Nephron (organoid): ENCODE measurements at regions not wholly inside any gene's neighbourhood (a gene's known extent, or its start where the extent isn't known, plus 50 kb on each side); places are given as distances from the start of the nearest gene placed in this dataset.
A peak's percentile ranks its signal among the peaks of the same experiment; 100 is the strongest.

Experiments used
- H3K27ac Mint-ChIP-seq, 3 experiments: 2 replicates each; pipeline ENCODE4 v1.8.0; 2020; ENCODE audit warnings: mixed read lengths in 3 of 3, mild to moderate bottlenecking in 2 of 3, moderate library complexity in 1 of 3
- H3K27me3 Mint-ChIP-seq: 2 replicates; pipeline ENCODE4 v1.8.0; 2021; ENCODE audit warnings: low read depth, mild to moderate bottlenecking, moderate library complexity, mixed read lengths
- H3K36me3 Mint-ChIP-seq: 2 replicates; pipeline ENCODE4 v1.8.0; 2020; ENCODE audit warnings: low read depth, mixed read lengths
- H3K4me1 Mint-ChIP-seq: 2 replicates; pipeline ENCODE4 v1.8.0; 2020; ENCODE audit warnings: mixed read lengths
- H3K4me3 Mint-ChIP-seq, 3 experiments: 2 replicates each; pipeline ENCODE4 v1.8.0; 2020; ENCODE audit warnings: mild to moderate bottlenecking in 3 of 3, mixed read lengths in 3 of 3, moderate library complexity in 2 of 3
- H3K9me3 Mint-ChIP-seq: 2 replicates; pipeline ENCODE4 v1.8.0; 2020; ENCODE audit warnings: mixed read lengths
- TF ChIP-seq, protein P1 (sequence below), 3 experiments: fragments of 200-600 bp; sonication (generic); IDR thresholded peaks; one replicate each; pipeline ENCODE4 v1.5.0; 2021; ENCODE audit warnings: antibody characterized with exemption in 3 of 3; ENCODE audit not compliant: unreplicated experiment in 3 of 3

DNA sequence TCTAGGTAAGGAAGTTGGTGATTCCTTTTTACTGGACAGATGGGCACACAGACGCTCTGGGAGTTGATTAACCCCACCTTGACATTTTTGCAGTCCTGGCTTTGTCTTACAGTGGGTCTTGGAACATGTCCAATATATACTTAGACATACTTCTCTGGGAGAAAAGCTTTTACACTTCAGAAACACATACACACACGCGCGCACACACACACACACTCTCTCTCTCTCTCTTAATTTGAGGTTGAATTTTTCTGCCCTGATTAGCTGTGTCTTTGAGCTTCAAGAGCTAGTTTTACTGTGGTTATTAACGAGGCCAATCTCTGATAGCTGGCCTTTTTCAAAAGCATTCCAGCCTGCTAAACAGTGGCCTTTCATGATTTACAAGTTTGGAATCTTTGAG is 215.0 kb downstream of the MYCN start:
- peaks cover 6% of the 10 kb centered on the region for H3K27me3 Mint-ChIP-seq
- peak overlapping the region in 2 of 3 experiments; percentile 1 to 2 for H3K27ac Mint-ChIP-seq
- H3K36me3 Mint-ChIP-seq, result no peaks in the 10 kb centered on the region
- H3K9me3 Mint-ChIP-seq, result no peaks in the 10 kb centered on the region
- no peak overlapping the region for H3K4me3 Mint-ChIP-seq
- H3K4me1 Mint-ChIP-seq, result peaks cover 5% of the 10 kb centered on the region
- TF ChIP-seq, protein P1, sequence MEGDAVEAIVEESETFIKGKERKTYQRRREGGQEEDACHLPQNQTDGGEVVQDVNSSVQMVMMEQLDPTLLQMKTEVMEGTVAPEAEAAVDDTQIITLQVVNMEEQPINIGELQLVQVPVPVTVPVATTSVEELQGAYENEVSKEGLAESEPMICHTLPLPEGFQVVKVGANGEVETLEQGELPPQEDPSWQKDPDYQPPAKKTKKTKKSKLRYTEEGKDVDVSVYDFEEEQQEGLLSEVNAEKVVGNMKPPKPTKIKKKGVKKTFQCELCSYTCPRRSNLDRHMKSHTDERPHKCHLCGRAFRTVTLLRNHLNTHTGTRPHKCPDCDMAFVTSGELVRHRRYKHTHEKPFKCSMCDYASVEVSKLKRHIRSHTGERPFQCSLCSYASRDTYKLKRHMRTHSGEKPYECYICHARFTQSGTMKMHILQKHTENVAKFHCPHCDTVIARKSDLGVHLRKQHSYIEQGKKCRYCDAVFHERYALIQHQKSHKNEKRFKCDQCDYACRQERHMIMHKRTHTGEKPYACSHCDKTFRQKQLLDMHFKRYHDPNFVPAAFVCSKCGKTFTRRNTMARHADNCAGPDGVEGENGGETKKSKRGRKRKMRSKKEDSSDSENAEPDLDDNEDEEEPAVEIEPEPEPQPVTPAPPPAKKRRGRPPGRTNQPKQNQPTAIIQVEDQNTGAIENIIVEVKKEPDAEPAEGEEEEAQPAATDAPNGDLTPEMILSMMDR (IDR thresholded peaks at IDR 0.05; ENCODE audit: unreplicated experiment in 3 of 3), result no peak

DNA sequence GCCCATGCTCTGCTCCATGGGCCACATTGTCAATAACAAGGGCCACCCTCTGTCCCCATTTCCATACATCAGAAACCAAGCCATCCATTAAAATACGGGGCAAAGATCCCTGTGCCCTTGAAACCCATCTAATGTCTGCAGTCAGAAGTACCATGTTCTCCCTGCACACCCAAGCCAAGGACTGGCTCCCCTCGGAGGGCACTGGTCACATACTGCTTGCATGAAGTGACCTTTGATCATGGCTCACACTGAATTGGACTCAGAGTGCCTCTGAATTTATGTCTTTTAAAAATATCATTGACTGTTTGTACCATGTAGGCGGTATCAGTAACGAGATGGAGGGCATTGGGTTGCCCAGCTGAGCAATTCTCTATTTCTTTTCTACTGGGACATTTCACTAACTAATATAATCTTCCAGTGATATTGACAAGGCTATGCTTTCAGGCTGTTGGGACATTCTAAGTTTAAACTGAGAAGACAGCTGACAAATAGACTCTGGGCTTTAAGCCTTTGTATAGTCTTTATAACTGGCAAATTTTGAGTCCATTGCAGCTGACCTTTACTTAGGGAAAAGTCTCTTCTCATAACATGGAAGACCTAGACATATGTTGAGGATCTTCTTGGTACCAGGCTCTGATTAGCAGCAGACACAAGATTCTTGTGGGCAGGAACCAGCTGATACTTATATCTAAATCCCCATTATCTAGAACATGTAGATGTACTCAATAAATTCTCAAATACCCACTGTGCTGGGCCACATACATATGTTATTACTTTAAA is 214.3 kb downstream of the MYCN start:
- Mint-ChIP-seq H3K4me3 (no peak overlapping the region), H3K9me3 (no peaks in the 10 kb centered on the region), H3K27me3 (no peaks in the 10 kb centered on the region), H3K36me3 (no peaks in the 10 kb centered on the region), H3K27ac (no peak overlapping the region), H3K4me1 (peaks cover 5% of the 10 kb centered on the region)
- TF ChIP-seq, protein P1 (IDR thresholded peaks at IDR 0.05; ENCODE audit: unreplicated experiment in 3 of 3), result no peak

DNA sequence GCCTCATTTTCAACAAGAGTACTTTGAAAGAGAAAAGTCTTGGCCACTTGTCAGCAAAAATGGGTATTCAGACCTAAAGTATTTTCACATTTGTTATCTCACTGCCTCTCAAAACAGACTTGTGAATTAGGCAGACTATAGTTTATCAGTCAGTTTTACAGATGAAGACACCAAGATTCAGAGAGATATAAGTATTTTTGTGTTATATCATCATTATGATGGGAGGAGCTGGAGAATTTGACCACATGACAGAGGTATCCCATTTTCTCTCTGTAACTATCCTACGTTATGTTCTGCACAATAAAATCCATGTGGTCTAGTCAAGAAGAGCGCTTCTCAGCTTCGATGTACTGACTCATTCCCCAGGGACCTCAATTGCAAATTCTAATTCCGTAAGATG is 213.7 kb downstream of the MYCN start:
- no peak overlapping the region for H3K27ac Mint-ChIP-seq
- H3K4me3 Mint-ChIP-seq, result no peak overlapping the region
- no peaks in the 10 kb centered on the region for H3K36me3 Mint-ChIP-seq
- TF ChIP-seq, protein P1 (IDR thresholded peaks at IDR 0.05; ENCODE audit: unreplicated experiment in 3 of 3), result no peak
- peaks cover 5% of the 10 kb centered on the region for H3K4me1 Mint-ChIP-seq
- H3K9me3 Mint-ChIP-seq, result no peaks in the 10 kb centered on the region
- H3K27me3 Mint-ChIP-seq, result no peaks in the 10 kb centered on the region

DNA sequence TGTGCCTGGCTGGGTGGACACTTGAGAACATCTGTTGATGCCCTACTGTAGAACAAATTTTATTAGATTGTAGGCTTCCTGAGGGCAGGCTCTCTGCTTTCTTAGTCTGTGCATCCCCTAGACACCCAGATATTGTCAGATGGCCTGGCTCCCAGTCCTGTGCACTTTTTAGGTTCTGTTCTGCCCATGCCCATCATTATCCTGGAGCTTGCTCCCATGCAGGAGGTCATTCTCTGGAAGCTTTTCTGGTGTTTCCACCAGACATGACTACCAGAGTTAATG is 213.3 kb downstream of the MYCN start:
- TF ChIP-seq, protein P1 (IDR thresholded peaks at IDR 0.05; ENCODE audit: unreplicated experiment in 3 of 3), result no peak
- Mint-ChIP-seq H3K36me3 (no peaks in the 10 kb centered on the region), H3K9me3 (no peaks in the 10 kb centered on the region), H3K4me3 (no peak overlapping the region), H3K4me1 (peaks cover 5% of the 10 kb centered on the region), H3K27ac (no peak overlapping the region), H3K27me3 (no peaks in the 10 kb centered on the region)

DNA sequence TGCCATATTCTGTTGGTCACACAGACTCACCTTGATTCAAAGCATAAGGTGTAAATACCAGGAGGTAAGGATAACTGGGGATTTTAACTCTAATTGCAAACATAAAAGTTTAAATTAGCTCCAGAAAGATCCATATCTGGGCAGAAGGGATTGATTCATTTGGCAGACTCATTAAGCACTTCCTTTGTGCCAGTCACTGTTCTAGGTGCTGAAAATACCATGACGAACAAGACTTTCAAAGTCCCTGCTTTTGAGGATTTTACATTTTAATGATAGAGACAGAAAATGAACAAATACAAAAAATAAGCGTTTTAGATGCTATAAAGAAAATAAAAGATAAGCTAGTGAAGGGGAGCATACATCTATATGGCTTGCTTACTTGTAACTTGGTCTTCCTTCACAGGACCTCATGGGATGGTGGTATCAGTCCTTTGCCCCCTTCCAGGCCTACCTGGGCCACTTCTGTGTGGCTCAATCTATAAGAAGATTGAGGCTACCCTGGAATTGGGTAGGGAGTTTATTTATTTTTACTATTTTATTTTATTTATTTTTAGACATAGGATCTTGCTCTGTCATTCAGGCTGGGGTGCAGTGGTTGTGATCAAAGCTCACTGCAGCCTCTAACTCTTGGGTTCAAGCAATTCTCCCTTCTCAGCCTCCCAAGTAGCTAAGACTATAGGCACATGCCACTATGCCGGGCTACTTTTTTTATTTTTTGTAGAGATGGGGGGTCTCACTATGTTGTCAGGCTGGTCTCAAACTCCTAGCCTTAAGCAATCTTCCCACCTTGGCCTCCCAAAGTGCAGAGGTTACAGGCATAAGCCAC is 212.8 kb downstream of the MYCN start:
- no peak overlapping the region for H3K4me3 Mint-ChIP-seq
- TF ChIP-seq, protein P1 (IDR thresholded peaks at IDR 0.05; ENCODE audit: unreplicated experiment in 3 of 3), result no peak
- H3K27me3 Mint-ChIP-seq, result no peaks in the 10 kb centered on the region
- peaks cover 5% of the 10 kb centered on the region for H3K4me1 Mint-ChIP-seq
- H3K9me3 Mint-ChIP-seq, result no peaks in the 10 kb centered on the region
- no peak overlapping the region for H3K27ac Mint-ChIP-seq
- H3K36me3 Mint-ChIP-seq, result no peaks in the 10 kb centered on the region
